ENCODE measurements at regions not wholly inside any gene's neighbourhood (a gene's known extent, or its start where the extent isn't known, plus 50 kb on each side); places are given as distances from the start of the nearest gene placed in this dataset.

GRCh38 chr3:150311156-150311555 is 96.9 kb upstream of the TSC22D2 start:
- no peak for TF ChIP-seq CTCF (IDR thresholded peaks at IDR 0.05)
- no peaks in the 10 kb centered on the region for H3K27me3 ChIP-seq
- no peak for DNase-seq (ENCODE audit: low spot score in 2 of 2)
- no peak overlapping the region for H3K4me3 ChIP-seq
- H3K36me3 ChIP-seq, result no peaks in the 10 kb centered on the region
- H3K9me3 ChIP-seq, result no peaks in the 10 kb centered on the region
- H3K27ac ChIP-seq, result no peak overlapping the region
- H3K4me1 ChIP-seq, result no peaks in the 10 kb centered on the region
- intact Hi-C loops (cut with DNase I), result no loop called here

GRCh38 chr3:150309557-150309956 is 98.5 kb upstream of the TSC22D2 start:
- no peak overlapping the region for H3K27ac ChIP-seq
- no peaks in the 10 kb centered on the region for H3K4me1 ChIP-seq
- H3K27me3 ChIP-seq, result no peaks in the 10 kb centered on the region
- no peak for TF ChIP-seq CTCF (IDR thresholded peaks at IDR 0.05)
- DNase-seq (ENCODE audit: low spot score in 2 of 2), result no peak
- no peaks in the 10 kb centered on the region for H3K36me3 ChIP-seq
- no peaks in the 10 kb centered on the region for H3K9me3 ChIP-seq
- no peak overlapping the region for H3K4me3 ChIP-seq
- intact Hi-C loops (cut with DNase I), result no loop called here

GRCh38 chr3:150309257-150309542 is 98.9 kb upstream of the TSC22D2 start:
- intact Hi-C loops (cut with DNase I), result no loop called here
- TF ChIP-seq CTCF (IDR thresholded peaks at IDR 0.05), result no peak

GRCh38 chr3:150308481-150309256 is 99.4 kb upstream of the TSC22D2 start:
- Histone ChIP-seq H3K27ac (no peak overlapping the region), H3K4me3 (no peak overlapping the region), H3K27me3 (no peaks in the 10 kb centered on the region), H3K9me3 (no peaks in the 10 kb centered on the region), H3K4me1 (no peaks in the 10 kb centered on the region), H3K36me3 (no peaks in the 10 kb centered on the region)
- TF ChIP-seq CTCF (IDR thresholded peaks at IDR 0.05), result no peak
- intact Hi-C loops (cut with DNase I), result no loop called here
- DNase-seq (ENCODE audit: low spot score in 2 of 2), result no peak

More at GRCh38 chr3:150309257-150309542, 98.9 kb upstream of the TSC22D2 start:
- no peaks in the 10 kb centered on the region for H3K36me3 ChIP-seq
- no peaks in the 10 kb centered on the region for H3K4me1 ChIP-seq
- H3K4me3 ChIP-seq, result no peak overlapping the region
- H3K27ac ChIP-seq, result no peak overlapping the region
- no peaks in the 10 kb centered on the region for H3K27me3 ChIP-seq
- DNase-seq (ENCODE audit: low spot score in 2 of 2), result no peak
- no peaks in the 10 kb centered on the region for H3K9me3 ChIP-seq

- no peaks in the 10 kb centered on the region for H3K4me1 ChIP-seq
- H3K27me3 ChIP-seq, result no peaks in the 10 kb centered on the region
- DNase-seq (ENCODE audit: low spot score in 2 of 2), result no peak
- intact Hi-C loops (cut with DNase I), result no loop called here
- no peaks in the 10 kb centered on the region for H3K9me3 ChIP-seq
- H3K36me3 ChIP-seq, result no peaks in the 10 kb centered on the region
- no peak overlapping the region for H3K4me3 ChIP-seq
- no peak overlapping the region for H3K27ac ChIP-seq
- TF ChIP-seq CTCF (IDR thresholded peaks at IDR 0.05), result no peak
Observed at GRCh38 chr3:150308037-150308319, 100.1 kb upstream of the TSC22D2 start.

Data from ascending aorta (tissue), 2 donors.